Type B pancreatic cell (in vitro differentiated cells): ENCODE measurements at regions not wholly inside any gene's neighbourhood (a gene's known extent, or its start where the extent isn't known, plus 50 kb on each side); places are given as distances from the start of the nearest gene placed in this dataset.

ENCODE experiments used
- DNase-seq: peaks from one replicate; pipeline ENCODE4 v3.0.0; 2021; ENCODE audit warnings: mixed read lengths; ENCODE audit not compliant: unreplicated experiment; ENCODE audit errors: extremely low spot score
- H3K27ac Mint-ChIP-seq: 2 replicates; pipeline ENCODE4 v1.8.0; 2021; ENCODE audit warnings: mild to moderate bottlenecking, mixed read lengths
- H3K27me3 Mint-ChIP-seq: 2 replicates; pipeline ENCODE4 v1.8.0; 2021; ENCODE audit warnings: mixed read lengths
- H3K36me3 Mint-ChIP-seq: 2 replicates; pipeline ENCODE4 v1.8.0; 2021; ENCODE audit warnings: mixed read lengths
- H3K4me1 Mint-ChIP-seq: one replicate; pipeline ENCODE4 v1.8.0; 2021; ENCODE audit warnings: mixed read lengths; ENCODE audit not compliant: unreplicated experiment
- H3K4me3 Mint-ChIP-seq: 2 replicates; pipeline ENCODE4 v1.8.0; 2021; ENCODE audit warnings: mild to moderate bottlenecking, mixed read lengths
- H3K9me3 Mint-ChIP-seq: 2 replicates; pipeline ENCODE4 v1.8.0; 2021; ENCODE audit warnings: mixed read lengths
- CTCF ChIP-seq: fragments of 200-600 bp; sonication (generic); conservative IDR thresholded peaks from 2 replicates; pipeline ENCODE4 v1.5.0; 2021; ENCODE audit warnings: antibody characterized with exemption, mild to moderate bottlenecking

- Mint-ChIP-seq H3K9me3 (peaks cover 11% of the 10 kb centered on the region), H3K4me1 (peaks cover 22% of the 10 kb centered on the region), H3K27ac (no peak overlapping the region), H3K4me3 (peak overlapping the region; percentile 4), H3K27me3 (peaks cover 2% of the 10 kb centered on the region), H3K36me3 (no peaks in the 10 kb centered on the region)
- DNase-seq, result no peak
- TF ChIP-seq CTCF, result no peak
Observed at GRCh38 chr3:72489901-72490300, 358.3 kb downstream of the SHQ1 start.

DNA sequence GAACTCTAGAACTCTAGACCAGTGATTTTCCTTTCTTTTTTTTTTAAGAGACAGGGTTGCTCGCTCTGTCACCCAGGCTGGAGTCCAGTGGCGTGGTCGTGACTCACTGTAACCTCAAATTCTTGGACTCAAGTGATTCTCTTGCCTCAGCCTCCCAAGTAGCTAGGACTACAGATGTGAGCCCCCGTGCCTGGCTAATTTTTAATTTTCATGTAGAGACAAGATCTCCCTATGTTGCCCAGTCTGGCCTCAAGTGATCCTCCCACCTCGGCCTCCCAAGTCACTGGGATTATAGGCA is 359.6 kb downstream of the SHQ1 start:
- Mint-ChIP-seq H3K27me3 (peaks cover 2% of the 10 kb centered on the region), H3K36me3 (no peaks in the 10 kb centered on the region), H3K27ac (no peak overlapping the region), H3K4me1 (peaks cover 22% of the 10 kb centered on the region), H3K4me3 (no peak overlapping the region), H3K9me3 (peaks cover 6% of the 10 kb centered on the region)
- TF ChIP-seq CTCF, result no peak
- no peak for DNase-seq

DNA sequence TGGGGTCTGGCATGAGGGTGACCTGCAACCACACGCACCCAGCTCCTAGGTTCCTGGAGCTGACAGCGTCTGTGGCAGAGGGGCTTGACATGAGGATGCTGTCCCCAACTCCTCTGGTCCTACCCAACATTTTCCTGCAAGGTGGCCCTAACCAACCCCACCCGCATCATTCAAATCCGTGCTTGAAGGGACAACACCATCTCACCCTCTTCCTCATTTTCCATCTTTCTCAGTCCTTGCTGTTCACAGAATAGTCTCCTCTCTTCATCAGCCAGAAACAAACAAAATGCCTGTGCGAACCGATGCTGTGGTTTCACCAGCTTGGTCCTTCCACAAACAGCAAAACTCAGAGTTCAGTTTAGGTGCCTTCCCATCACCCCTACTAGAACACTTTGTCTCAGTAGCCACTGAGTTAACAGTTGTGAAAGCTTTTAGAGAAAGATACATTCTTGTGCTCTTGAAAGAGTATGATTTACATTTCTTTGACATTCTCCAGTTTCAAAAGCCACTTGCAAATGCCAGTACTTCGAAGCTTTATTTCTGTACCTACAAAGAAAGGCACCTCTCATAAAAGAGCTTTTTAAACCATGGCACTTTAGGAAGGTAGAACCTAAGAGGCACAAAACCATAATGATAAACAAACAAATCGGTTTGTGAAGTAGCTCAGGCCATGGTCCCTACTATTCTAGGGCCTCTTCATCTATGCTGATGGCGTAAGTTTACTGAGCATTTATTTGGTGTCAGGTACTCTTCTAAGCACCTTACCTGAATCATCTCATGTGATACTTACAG is 360.1 kb downstream of the SHQ1 start:
- TF ChIP-seq CTCF, result no peak
- DNase-seq, result no peak

GRCh38 chr3:72487078-72487765 is 361.0 kb downstream of the SHQ1 start:
- peak overlapping the region; percentile 80 for H3K27ac Mint-ChIP-seq
- peak overlapping the region; percentile 58 for H3K4me3 Mint-ChIP-seq
- no peak for TF ChIP-seq CTCF
- H3K9me3 Mint-ChIP-seq, result peaks cover 9% of the 10 kb centered on the region
- H3K36me3 Mint-ChIP-seq, result no peaks in the 10 kb centered on the region
- H3K4me1 Mint-ChIP-seq, result peaks cover 32% of the 10 kb centered on the region
- DNase-seq, result no peak
- peaks cover 2% of the 10 kb centered on the region for H3K27me3 Mint-ChIP-seq

More for the DNA sequence above, 360.1 kb downstream of the SHQ1 start:
- H3K4me3 Mint-ChIP-seq, result no peak overlapping the region
- H3K27ac Mint-ChIP-seq, result peak overlapping the region; percentile 35
- H3K4me1 Mint-ChIP-seq, result peaks cover 23% of the 10 kb centered on the region
- H3K9me3 Mint-ChIP-seq, result peaks cover 6% of the 10 kb centered on the region
- no peaks in the 10 kb centered on the region for H3K36me3 Mint-ChIP-seq
- H3K27me3 Mint-ChIP-seq, result peaks cover 2% of the 10 kb centered on the region

DNA sequence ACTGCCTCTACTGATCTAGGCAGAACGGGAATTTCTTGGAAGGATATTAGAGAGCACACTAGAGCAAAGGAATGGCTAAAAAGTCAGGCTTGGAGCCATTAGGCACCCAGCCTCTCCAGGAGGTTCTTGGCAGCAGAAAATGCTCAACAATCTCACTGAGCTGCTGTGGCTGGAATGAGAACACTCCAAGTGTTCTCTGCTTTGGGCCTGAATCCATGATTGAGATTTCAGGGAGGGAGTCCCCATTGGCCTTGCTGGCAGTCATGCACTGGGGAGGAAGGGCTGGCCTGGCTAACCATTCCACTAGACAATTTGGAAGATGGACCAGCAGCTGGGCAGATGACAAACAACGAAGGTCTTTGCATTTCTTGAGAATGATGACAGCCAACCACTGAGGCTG is 362.6 kb downstream of the SHQ1 start:
- Mint-ChIP-seq H3K36me3 (no peaks in the 10 kb centered on the region), H3K4me3 (no peak overlapping the region), H3K27me3 (peaks cover 2% of the 10 kb centered on the region), H3K27ac (peak overlapping the region; percentile 15), H3K4me1 (peaks cover 26% of the 10 kb centered on the region), H3K9me3 (peaks cover 9% of the 10 kb centered on the region)
- TF ChIP-seq CTCF, result no peak
- DNase-seq, result no peak
